Trophoblast cell (in vitro differentiated cells and primary cell): ENCODE measurements at regions not wholly inside any gene's neighbourhood (a gene's known extent, or its start where the extent isn't known, plus 50 kb on each side); places are given as distances from the start of the nearest gene placed in this dataset.

ENCODE experiments used
- DNase-seq, 2 donors: peaks; one replicate each; pipeline ENCODE4 v3.0.0-alpha.2; 2016
- H2AFZ ChIP-seq: 2 replicates; pipeline ENCODE4 v1.6.1; 2013; ENCODE audit warnings: low read length, moderate library complexity, mild to moderate bottlenecking; ENCODE audit not compliant: insufficient read depth, poor library complexity
- H2AK5ac ChIP-seq: 2 replicates; pipeline ENCODE4 v1.6.1; 2013; ENCODE audit warnings: mild to moderate bottlenecking, low read length
- H2BK120ac ChIP-seq: 2 replicates; pipeline ENCODE4 v1.6.1; 2013; ENCODE audit warnings: low read length, mild to moderate bottlenecking, moderate library complexity; ENCODE audit not compliant: insufficient read depth, poor library complexity
- H2BK12ac ChIP-seq: 2 replicates; pipeline ENCODE4 v1.6.1; 2013; ENCODE audit warnings: mild to moderate bottlenecking, low read length, moderate library complexity
- H2BK5ac ChIP-seq: 2 replicates; pipeline ENCODE4 v1.6.1; 2013; ENCODE audit warnings: low read length, low read depth, moderate library complexity, mild to moderate bottlenecking; ENCODE audit not compliant: poor library complexity
- H3K14ac ChIP-seq: 2 replicates; pipeline ENCODE4 v1.6.1; 2013; ENCODE audit warnings: mild to moderate bottlenecking, low read length
- H3K18ac ChIP-seq: 2 replicates; pipeline ENCODE4 v1.6.1; 2013; ENCODE audit warnings: mild to moderate bottlenecking, low read length
- H3K23ac ChIP-seq: 2 replicates; pipeline ENCODE4 v1.6.1; 2013; ENCODE audit warnings: low read length
- H3K27ac ChIP-seq: 2 replicates; pipeline ENCODE4 v1.5.1; 2013; ENCODE audit warnings: low read depth, mild to moderate bottlenecking, inconsistent platforms, low read length, moderate library complexity
- H3K27me3 ChIP-seq: 2 replicates; pipeline ENCODE4 v1.6.1; 2013; ENCODE audit warnings: inconsistent platforms, mild to moderate bottlenecking, low read length, moderate library complexity; ENCODE audit not compliant: insufficient read depth
- H3K36me3 ChIP-seq, 2 experiments: 1 replicate in 1 of 2; 2 replicates in 1 of 2; pipeline ENCODE4 v1.6.1; 2013; ENCODE audit warnings: low read length in 2 of 2, mild to moderate bottlenecking in 2 of 2, moderate library complexity in 1 of 2; ENCODE audit not compliant: insufficient read depth in 2 of 2, control insufficient read depth in 1 of 2
- H3K4ac ChIP-seq: 2 replicates; pipeline ENCODE4 v1.6.1; 2013; ENCODE audit warnings: low read depth, mild to moderate bottlenecking, low read length, moderate library complexity
- H3K4me1 ChIP-seq, 2 experiments: 1 replicate in 1 of 2; 2 replicates in 1 of 2; pipeline ENCODE4 v1.6.1; 2013; ENCODE audit warnings: low read length in 2 of 2, mild to moderate bottlenecking in 2 of 2, moderate library complexity in 1 of 2; ENCODE audit not compliant: insufficient read depth in 2 of 2, control insufficient read depth in 1 of 2
- H3K4me2 ChIP-seq: 2 replicates; pipeline ENCODE4 v1.6.1; 2013; ENCODE audit warnings: inconsistent platforms, mild to moderate bottlenecking, low read length, moderate library complexity
- H3K4me3 ChIP-seq: 2 replicates; pipeline ENCODE4 v1.5.1; 2013; ENCODE audit warnings: mild to moderate bottlenecking, low read depth, low read length, inconsistent platforms
- H3K79me1 ChIP-seq: one replicate; pipeline ENCODE4 v1.6.1; 2013; ENCODE audit warnings: low read length
- H3K79me2 ChIP-seq: 2 replicates; pipeline ENCODE4 v1.6.1; 2013; ENCODE audit warnings: low read length, mild to moderate bottlenecking; ENCODE audit not compliant: control insufficient read depth, insufficient read depth, poor library complexity
- H3K9ac ChIP-seq: 2 replicates; pipeline ENCODE4 v1.6.1; 2013; ENCODE audit warnings: mild to moderate bottlenecking, low read length
- H3K9me3 ChIP-seq: 2 replicates; pipeline ENCODE4 v1.6.1; 2013; ENCODE audit warnings: low read depth, mild to moderate bottlenecking, control low read depth, inconsistent platforms, low read length; ENCODE audit not compliant: insufficient read depth
- H4K12ac ChIP-seq: 2 replicates; pipeline ENCODE4 v1.6.1; 2013; ENCODE audit warnings: low read depth, mild to moderate bottlenecking, low read length, moderate library complexity
- H4K8ac ChIP-seq: 2 replicates; pipeline ENCODE4 v1.6.1; 2013; ENCODE audit warnings: low read depth, mild to moderate bottlenecking, low read length, moderate library complexity
- H4K91ac ChIP-seq: one replicate; pipeline ENCODE4 v1.6.1; 2013; ENCODE audit warnings: low read depth, mild to moderate bottlenecking, low read length, moderate library complexity
- WGBS: extraction: QIAGEN DNeasy Blood & Tissue Kit; methylation state at CpG from one replicate; pipeline ENCODE4 v1.1.7; 2013; ENCODE audit warnings: missing lambda C conversion rate; ENCODE audit not compliant: insufficient read length, insufficient coverage; ENCODE audit errors: extremely low coverage; 5-methylcytosine and 5-hydroxymethylcytosine counted together

DNA sequence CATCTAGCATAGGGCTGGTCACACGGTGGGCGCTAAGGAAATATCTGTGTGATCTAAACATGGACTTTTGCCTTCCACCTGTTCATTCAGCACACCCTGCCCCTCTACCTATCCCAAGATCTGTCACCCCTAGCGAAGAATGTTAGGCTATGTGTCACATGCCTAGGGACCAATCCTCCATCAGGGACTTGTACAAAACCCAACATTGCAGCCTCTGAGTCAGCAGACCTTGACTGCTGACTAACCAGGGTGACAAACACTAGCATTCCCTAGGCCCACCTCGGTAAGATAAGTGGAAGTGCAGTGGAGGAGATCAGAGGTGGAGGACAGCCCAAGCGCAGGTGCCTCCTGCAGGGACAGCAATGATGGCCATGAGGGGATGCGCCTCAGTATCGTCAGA is 99.2 kb downstream of the SOX11 start:
- Histone ChIP-seq H3K4me3 (no peak overlapping the region), H3K4me1 (peaks cover 2 to 8% of the 10 kb centered on the region in 2 experiments), H3K9ac (no peak overlapping the region), H3K36me3 (no peaks in the 10 kb centered on the region), H3K4ac (no peak overlapping the region), H2AK5ac (no peak overlapping the region), H3K23ac (no peak overlapping the region), H3K18ac (no peak overlapping the region), H2BK120ac (no peak overlapping the region), H3K4me2 (no peak overlapping the region), H4K12ac (no peak overlapping the region), H3K27ac (no peak overlapping the region), H2BK5ac (no peak overlapping the region), H3K27me3 (no peaks in the 10 kb centered on the region), H3K79me2 (no peaks in the 10 kb centered on the region), H4K91ac (no peak overlapping the region), H4K8ac (no peak overlapping the region), H2BK12ac (no peak overlapping the region), H3K79me1 (no peaks in the 10 kb centered on the region), H2AFZ (no peak overlapping the region), H3K9me3 (no peaks in the 10 kb centered on the region), H3K14ac (no peak overlapping the region)
- no peak for DNase-seq
- no CpG with 5 or more reads among the region's 7 CpGs for WGBS

- DNase-seq, result peak in 1 of 2 donors; percentile 19
- Histone ChIP-seq H3K23ac (no peak overlapping the region), H3K27me3 (no peaks in the 10 kb centered on the region), H2AFZ (no peak overlapping the region), H4K8ac (no peak overlapping the region), H2BK5ac (no peak overlapping the region), H3K18ac (no peak overlapping the region), H3K4me1 (peaks cover 2 to 8% of the 10 kb centered on the region in 2 experiments), H3K79me1 (no peaks in the 10 kb centered on the region), H2AK5ac (no peak overlapping the region), H3K4me3 (no peak overlapping the region), H4K12ac (no peak overlapping the region), H3K9ac (no peak overlapping the region), H3K27ac (no peak overlapping the region), H2BK120ac (no peak overlapping the region), H3K79me2 (no peaks in the 10 kb centered on the region), H3K4me2 (no peak overlapping the region), H2BK12ac (no peak overlapping the region), H3K14ac (no peak overlapping the region), H3K4ac (no peak overlapping the region), H4K91ac (no peak overlapping the region), H3K36me3 (no peaks in the 10 kb centered on the region), H3K9me3 (no peaks in the 10 kb centered on the region)
- WGBS, result no CpG with 5 or more reads among the region's 6 CpGs
Measured at GRCh38 chr2:5794012-5794411, 101.8 kb downstream of the SOX11 start.

DNA sequence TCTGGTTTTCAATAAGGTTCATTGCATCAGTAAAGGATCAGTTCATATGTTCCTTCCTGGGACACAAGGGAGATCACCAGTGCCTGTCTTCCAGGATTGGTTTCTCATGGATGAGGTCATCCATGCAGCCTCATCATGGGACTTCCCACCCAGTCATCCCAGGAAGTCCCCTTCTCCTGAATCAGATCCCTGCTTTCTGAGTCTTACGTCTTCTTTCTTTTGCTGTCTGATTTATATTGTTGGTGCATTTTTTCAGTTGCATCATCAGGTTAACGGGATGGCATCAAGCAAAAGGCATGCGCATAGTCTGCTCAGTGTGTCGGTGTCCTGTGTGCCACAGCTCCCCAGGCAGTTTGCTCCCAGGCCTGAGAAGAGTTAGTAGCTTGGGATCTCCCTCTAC is 105.9 kb downstream of the SOX11 start:
- Histone ChIP-seq H2AK5ac (no peak overlapping the region), H3K18ac (no peak overlapping the region), H3K27me3 (no peaks in the 10 kb centered on the region), H3K14ac (no peak overlapping the region), H3K36me3 (peaks cover 0 to 2% of the 10 kb centered on the region in 2 experiments), H4K91ac (no peak overlapping the region), H2BK12ac (no peak overlapping the region), H3K79me2 (no peaks in the 10 kb centered on the region), H3K4ac (no peak overlapping the region), H3K23ac (no peak overlapping the region), H3K9ac (no peak overlapping the region), H3K79me1 (no peaks in the 10 kb centered on the region), H3K27ac (no peak overlapping the region), H2AFZ (no peak overlapping the region), H3K4me3 (no peak overlapping the region), H2BK120ac (no peak overlapping the region), H3K9me3 (peaks cover 3% of the 10 kb centered on the region), H4K8ac (no peak overlapping the region), H3K4me1 (peaks cover 2 to 8% of the 10 kb centered on the region in 2 experiments), H4K12ac (no peak overlapping the region), H2BK5ac (no peak overlapping the region), H3K4me2 (no peak overlapping the region)
- no CpG with 5 or more reads among the region's 4 CpGs for WGBS
- peak; percentile 25 to 42 for DNase-seq

- H3K18ac ChIP-seq, result no peak overlapping the region
- no peak overlapping the region for H4K8ac ChIP-seq
- no peak overlapping the region for H3K14ac ChIP-seq
- no peak overlapping the region for H3K9ac ChIP-seq
- H2BK12ac ChIP-seq, result no peak overlapping the region
- no CpG with 5 or more reads among the region's 1 CpG for WGBS
- no peak overlapping the region for H4K12ac ChIP-seq
- peaks cover 3% of the 10 kb centered on the region for H3K9me3 ChIP-seq
- H3K23ac ChIP-seq, result no peak overlapping the region
- H2BK120ac ChIP-seq, result no peak overlapping the region
- no peaks in the 10 kb centered on the region for H3K27me3 ChIP-seq
- H3K36me3 ChIP-seq, result peaks cover 0 to 2% of the 10 kb centered on the region in 2 experiments
- peaks cover 9 to 12% of the 10 kb centered on the region in 2 experiments for H3K4me1 ChIP-seq
- no peaks in the 10 kb centered on the region for H3K79me2 ChIP-seq
- no peak overlapping the region for H3K4me2 ChIP-seq
- no peak overlapping the region for H3K4ac ChIP-seq
- H2BK5ac ChIP-seq, result no peak overlapping the region
- H3K79me1 ChIP-seq, result no peaks in the 10 kb centered on the region
- H4K91ac ChIP-seq, result no peak overlapping the region
- no peak overlapping the region for H2AK5ac ChIP-seq
- H3K4me3 ChIP-seq, result no peak overlapping the region
- H2AFZ ChIP-seq, result no peak overlapping the region
- H3K27ac ChIP-seq, result no peak overlapping the region
- no peak for DNase-seq
Measured at GRCh38 chr2:5799348-5799747, 107.2 kb downstream of the SOX11 start.
